Effector CD8-positive, alpha-beta T cell (primary cell): ENCODE measurements at regions not wholly inside any gene's neighbourhood (a gene's known extent, or its start where the extent isn't known, plus 50 kb on each side); places are given as distances from the start of the nearest gene placed in this dataset.
A peak's percentile ranks its signal among the peaks of the same experiment; 100 is the strongest.

Source experiments
- DNase-seq: peaks from one replicate; lab custom pipeline; 2025; lab: John Stamatoyannopoulos, UW

DNA sequence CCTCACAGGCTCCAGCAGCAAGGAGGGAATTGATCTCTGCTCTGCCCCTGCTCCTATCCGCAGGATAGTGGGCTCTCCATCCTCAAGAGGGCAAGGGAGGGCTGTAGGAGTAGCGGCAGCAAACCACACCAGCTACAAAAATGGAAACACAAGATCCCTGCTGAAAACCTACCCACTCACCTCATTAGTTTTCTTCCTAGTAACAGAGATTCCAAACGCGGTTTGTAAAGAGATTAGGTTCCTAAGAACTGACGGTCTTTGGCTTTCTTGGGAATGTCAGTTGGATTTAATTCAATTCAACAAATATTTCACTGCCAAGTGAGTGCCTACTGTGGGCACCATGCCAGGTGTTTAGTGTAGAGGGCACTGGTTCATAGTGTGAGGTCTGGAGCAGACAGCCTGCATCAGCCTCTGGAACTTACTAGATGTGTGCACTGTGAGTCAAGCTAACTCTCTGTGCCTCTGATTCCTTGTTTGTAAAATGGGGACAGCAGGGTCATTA, 84.7 kb downstream of the MRPL46 start:
- DNase-seq, result no peak

- DNase-seq, result no peak
Observed at GRCh38 chr15:88378188-88378637, 89.0 kb downstream of the MRPL46 start.

DNA sequence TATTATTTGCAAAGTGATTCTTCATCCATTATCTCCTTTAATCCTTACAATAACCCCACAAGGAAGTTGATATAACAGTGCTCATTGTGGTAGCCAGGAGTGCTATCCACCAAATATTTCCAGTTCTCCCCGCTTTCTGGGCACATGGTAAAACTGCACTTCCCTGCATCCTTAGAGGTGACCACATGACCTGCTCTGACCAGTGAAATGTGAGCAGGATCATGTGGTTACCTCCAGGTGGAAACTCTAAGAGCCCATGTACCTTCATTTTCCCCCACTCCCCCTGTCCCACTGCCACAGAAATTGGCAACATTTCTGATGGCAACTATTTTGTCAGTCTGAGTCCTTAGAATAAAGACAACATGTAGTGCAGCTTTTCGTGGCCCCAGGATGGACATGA, 89.7 kb downstream of the MRPL46 start:
- no peak for DNase-seq

DNA sequence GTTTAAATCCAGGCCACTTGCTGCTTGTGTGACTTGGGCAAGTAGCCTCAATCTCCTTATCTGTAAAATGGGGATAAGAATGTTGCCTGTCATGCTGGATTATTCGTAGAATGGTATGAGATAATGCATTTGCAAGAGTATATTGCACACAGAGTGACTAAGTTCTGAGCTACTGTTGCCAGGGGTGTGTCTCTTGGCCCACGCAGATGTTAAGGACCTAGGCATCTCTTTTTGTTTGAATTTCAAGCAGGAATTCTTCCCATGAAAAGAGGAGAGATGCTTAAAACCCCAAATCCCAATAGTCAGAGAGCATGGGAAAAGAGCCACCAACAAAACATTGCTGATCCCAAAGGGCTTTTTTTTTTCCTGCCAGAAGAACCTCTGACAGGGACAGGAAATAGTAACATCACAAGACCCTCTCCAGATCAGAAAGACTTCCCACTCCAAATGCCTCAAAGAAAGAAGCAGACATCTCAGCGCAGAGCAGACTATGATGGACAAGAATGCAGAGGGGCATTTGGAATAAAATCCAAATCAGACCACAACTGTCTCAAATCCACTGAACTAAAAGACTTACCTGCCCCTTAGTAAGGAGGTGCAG, 90.5 kb downstream of the MRPL46 start:
- DNase-seq, result no peak

- DNase-seq, result no peak
Observed at GRCh38 chr15:88375234-88375927, 91.8 kb downstream of the MRPL46 start.

- DNase-seq, result no peak
Observed at GRCh38 chr15:88365124-88365523, 102.1 kb downstream of the MRPL46 start.

GRCh38 chr15:88348579-88349230, 92.2 kb upstream of the NTRK3 start:
- no peak for DNase-seq

DNA sequence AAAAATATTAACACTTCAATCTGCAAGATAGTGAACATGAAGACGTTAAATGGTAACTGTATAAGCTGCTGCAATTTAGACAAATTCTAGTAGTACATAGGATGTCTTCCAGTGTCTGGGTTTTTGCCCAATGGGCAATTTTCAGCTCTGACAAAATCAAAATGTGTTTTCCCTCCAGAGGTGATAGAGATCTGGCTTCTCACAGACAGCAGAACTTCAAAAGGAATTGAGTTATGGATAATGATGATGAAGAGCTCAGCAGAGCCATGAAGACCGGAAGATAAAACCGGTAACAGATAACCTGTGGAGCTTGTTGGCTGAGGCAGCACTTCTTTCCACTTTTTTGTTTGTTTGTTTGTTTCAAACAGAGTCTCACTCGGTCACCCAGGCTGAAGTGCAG, 89.4 kb upstream of the NTRK3 start:
- DNase-seq, result no peak

- no peak for DNase-seq
Observed at GRCh38 chr15:88344786-88345185, 88.2 kb upstream of the NTRK3 start.

DNA sequence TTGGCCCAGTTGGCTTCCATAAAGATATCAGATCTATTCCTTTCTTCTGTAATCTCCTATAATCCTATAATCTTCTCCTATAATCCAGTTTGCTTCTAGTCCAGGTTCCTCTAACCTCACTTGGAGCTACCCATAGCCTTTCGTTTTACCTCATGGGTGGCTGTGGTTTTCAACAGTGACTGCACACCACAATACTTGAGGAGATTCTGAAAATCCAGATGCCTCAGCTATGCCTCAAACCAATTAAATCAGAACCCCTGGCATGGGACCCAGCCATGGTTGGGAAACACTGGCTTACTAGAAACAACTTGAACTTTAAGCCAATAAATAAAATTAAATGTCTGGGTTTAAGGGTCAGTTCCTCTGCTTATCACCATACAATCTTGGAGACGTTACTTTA, 86.1 kb upstream of the NTRK3 start:
- DNase-seq, result no peak

GRCh38 chr15:88341653-88342052, 85.1 kb upstream of the NTRK3 start:
- no peak for DNase-seq

DNA sequence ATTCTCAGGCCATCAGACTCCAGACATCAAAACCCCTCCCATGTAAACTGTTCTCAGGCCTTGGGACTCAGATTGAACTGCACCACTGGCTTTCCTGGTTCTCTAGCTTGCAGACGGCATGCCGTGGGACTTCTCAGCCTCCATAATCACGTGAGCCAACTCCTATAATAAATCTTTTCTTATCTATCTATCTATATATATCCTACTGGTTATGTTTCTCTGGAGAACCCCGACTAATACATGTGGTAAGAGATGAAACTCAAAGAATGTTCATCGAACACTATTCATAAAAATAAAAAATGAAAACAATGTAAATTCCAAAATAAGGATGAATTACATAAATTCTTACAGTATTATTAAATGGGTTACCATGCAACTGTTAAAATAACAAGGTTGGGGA, 84.5 kb upstream of the NTRK3 start:
- no peak for DNase-seq

DNA sequence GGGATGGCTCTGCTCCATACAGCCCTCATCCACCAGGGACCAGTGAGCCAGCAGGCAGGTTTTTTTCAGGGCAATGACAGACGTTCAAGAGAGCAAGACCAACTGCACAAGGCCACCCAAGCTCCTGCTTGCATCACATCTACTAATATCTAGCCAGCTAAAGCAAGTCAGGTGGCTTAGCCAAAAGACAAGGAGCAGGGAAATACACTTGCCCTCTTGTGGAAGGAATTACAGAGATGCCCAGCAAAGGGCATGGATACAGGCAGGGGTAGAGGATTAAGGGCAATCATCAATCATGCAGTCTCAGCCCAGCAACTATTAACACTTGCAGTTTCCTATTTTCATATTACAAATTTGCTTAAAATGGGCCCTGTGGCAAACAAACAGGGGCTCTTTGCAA, 81.5 kb upstream of the NTRK3 start:
- no peak for DNase-seq

DNA sequence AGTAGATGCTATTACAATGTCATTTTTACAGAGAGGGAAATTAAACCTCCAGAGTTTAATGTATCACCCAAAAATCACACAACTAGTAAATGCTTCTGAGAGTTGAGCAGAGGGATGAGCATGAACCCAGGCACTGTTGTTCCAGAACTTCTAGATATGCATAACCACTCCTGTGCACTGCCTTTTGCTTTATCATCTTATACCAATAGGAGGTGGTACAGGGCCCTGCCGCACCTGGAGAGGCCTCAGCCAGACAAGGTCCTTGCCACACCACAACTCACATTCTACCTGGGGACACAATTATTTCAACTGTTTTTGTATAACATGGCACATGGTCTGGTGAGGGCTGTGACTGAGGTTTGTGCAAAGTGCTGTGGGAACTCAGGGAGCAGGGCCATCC, 78.5 kb upstream of the NTRK3 start:
- DNase-seq, result no peak

DNA sequence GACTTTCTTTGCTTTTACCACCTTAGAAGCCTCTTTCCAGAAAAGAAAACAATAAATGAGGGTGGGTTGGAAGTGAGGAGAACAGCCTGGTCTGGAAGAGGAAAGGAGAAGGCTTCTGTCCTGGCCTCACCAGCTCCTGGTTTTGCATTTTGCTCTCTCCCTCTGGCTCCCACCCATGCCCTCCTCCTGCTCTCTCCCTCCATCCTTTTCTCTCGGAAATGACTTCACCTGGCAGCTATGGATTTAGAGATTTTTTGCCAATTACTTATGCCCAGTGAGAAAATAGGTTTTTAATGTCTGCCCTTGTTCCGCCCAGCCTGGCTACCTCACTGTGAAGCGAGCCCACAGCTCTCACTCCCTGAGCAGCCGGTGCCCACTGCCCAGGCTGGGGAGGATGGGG, 77.9 kb upstream of the NTRK3 start:
- DNase-seq, result no peak

- peak; percentile 1 for DNase-seq
Observed at GRCh38 chr15:88331291-88331690, 74.8 kb upstream of the NTRK3 start.

DNA sequence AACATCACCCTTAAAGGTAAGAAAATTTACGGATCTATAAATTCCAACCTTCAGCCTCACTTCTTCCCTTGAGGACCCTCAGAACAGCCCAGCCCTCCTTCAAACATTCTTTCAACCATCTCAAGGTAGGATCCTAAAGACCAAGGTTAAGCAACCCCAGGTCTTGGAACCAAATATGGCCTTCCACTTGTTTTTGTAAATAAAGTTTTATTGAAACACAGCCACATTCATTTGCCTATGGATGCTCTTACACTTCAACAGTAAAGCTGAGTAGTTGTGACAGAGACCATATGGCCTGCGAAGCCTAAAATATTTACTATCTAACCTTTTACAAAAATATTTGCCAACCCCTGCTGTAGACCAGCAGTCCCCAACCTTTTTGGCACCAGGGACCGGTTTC, 70.4 kb upstream of the NTRK3 start:
- DNase-seq, result no peak

- DNase-seq, result no peak
Observed at GRCh38 chr15:88324741-88325065, 68.2 kb upstream of the NTRK3 start.

DNA sequence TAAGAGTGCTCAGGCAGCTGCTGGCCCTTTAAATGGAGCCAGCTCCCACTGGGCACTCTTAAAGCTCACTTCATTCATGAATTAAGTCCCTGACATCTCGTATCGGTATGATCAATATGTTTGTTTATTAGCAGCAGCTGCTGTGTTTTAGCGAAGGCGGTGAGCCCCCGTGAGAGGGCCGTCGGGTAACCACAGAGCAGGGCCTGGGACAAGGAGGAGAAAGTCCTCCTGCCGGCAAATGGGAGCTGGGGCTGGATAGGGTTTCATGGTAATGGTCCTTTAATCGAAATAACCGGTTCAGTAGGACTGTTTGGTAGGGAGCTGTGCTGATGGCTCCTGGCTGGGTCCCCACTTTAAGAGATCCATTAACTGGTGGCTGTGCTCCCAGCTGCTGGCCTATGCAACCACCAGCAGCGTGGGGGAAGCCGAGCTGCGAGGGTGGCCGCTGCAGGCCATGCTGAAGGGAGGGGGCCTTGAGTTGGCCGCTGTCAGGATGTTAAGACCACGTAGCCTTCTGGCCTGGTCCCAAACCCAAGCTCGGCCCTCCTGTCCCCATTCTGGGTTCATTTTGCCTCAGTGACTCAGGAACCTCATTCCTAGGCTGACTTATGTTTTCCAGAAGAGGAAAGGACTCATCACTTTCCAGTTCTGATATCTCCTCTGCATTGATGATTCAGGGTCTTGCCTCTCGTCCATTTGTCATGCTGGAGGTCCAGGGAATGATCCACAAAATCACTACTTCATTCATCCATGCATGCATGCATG, 67.6 kb upstream of the NTRK3 start:
- no peak for DNase-seq

GRCh38 chr15:88323468-88323867, 66.9 kb upstream of the NTRK3 start:
- DNase-seq, result no peak

DNA sequence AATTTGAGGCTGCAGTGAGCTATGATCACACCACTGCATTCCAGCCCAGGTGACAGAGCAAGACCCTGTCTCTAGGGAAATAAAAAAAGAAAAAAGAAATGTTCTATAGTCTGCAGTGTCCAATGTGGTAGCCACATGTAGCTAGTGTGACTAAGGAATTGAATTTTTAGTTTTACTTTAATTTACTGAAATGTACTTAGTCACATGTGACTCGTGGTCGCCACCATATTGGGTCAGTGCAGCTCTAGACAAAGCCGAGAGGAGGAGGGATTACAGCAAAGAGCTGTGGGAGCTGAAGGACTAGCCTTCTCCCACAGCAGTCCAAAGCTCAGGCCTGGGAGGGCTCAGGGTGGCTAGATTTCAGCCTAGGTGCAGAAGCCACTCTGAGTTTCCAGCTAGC, 65.9 kb upstream of the NTRK3 start:
- DNase-seq, result no peak

GRCh38 chr15:88321271-88321670, 64.7 kb upstream of the NTRK3 start:
- DNase-seq, result no peak

- DNase-seq, result no peak
Observed at GRCh38 chr15:88316586-88316985, 60.0 kb upstream of the NTRK3 start.
